Right atrium auricular region (tissue), 2 donors: ENCODE measurements at regions not wholly inside any gene's neighbourhood (a gene's known extent, or its start where the extent isn't known, plus 50 kb on each side); places are given as distances from the start of the nearest gene placed in this dataset.

Source experiments
- DNase-seq: peaks from one replicate; pipeline ENCODE4 v3.0.0-alpha.2; 2019; ENCODE audit warnings: low spot score
- H3K27ac ChIP-seq, 2 donors: fragments of 200-600 bp; sonication (generic); 1 replicate in 1 of 2; 2 replicates in 1 of 2; pipeline ENCODE4 v1.5.1; 2016 to 2019
- H3K27me3 ChIP-seq, 2 donors: fragments of 200-600 bp; sonication (generic); one replicate each; pipeline versions ENCODE4 v1.5.1 to v1.6.0; 2017 to 2019
- H3K36me3 ChIP-seq: fragments of 200-600 bp; sonication (generic); one replicate; pipeline ENCODE4 v1.5.1; 2016
- H3K4me1 ChIP-seq, 2 donors: fragments of 200-600 bp; sonication (generic); one replicate each; pipeline versions ENCODE4 v1.5.1 to v1.6.0; 2017 to 2019
- H3K4me3 ChIP-seq, 2 donors: fragments of 200-600 bp; sonication (generic); 1 replicate in 1 of 2; 2 replicates in 1 of 2; pipeline ENCODE4 v1.5.1; 2017 to 2019; ENCODE audit warnings: mild to moderate bottlenecking in 1 of 2, moderate library complexity in 1 of 2
- H3K9me3 ChIP-seq, 2 donors: fragments of 200-600 bp; sonication (generic); one replicate each; pipeline ENCODE4 v1.5.1; 2019
- TF ChIP-seq, protein P1 (sequence below), 2 donors: fragments of 200-600 bp; sonication (generic); IDR thresholded peaks; one replicate each; pipeline ENCODE4 v1.5.1; 2019; ENCODE audit warnings: antibody characterized with exemption in 2 of 2

DNA sequence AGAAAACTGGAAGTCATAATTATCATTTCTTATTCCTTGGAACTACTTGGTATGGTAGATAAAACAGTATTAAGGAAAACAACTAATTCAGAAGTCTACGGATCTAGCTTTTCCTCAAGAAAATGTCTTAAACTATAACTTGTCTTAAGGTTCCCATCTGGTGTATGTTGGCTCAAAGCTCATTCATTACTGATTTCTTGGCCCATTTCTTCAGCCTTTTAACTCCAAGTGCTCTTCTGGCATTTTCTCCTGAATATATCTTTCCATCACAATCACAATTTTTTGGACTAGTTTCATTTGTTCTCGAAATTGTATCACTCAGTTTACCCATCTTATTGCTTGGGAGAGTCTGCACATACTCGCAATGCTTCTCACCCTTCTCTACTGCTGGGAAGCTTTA, 150.1 kb downstream of the C12orf50 start:
- TF ChIP-seq, protein P1, sequence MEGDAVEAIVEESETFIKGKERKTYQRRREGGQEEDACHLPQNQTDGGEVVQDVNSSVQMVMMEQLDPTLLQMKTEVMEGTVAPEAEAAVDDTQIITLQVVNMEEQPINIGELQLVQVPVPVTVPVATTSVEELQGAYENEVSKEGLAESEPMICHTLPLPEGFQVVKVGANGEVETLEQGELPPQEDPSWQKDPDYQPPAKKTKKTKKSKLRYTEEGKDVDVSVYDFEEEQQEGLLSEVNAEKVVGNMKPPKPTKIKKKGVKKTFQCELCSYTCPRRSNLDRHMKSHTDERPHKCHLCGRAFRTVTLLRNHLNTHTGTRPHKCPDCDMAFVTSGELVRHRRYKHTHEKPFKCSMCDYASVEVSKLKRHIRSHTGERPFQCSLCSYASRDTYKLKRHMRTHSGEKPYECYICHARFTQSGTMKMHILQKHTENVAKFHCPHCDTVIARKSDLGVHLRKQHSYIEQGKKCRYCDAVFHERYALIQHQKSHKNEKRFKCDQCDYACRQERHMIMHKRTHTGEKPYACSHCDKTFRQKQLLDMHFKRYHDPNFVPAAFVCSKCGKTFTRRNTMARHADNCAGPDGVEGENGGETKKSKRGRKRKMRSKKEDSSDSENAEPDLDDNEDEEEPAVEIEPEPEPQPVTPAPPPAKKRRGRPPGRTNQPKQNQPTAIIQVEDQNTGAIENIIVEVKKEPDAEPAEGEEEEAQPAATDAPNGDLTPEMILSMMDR (IDR thresholded peaks at IDR 0.05): no peak
- Histone ChIP-seq H3K9me3 (no peaks in the 10 kb centered on the region), H3K4me3 (no peak overlapping the region), H3K4me1 (no peaks in the 10 kb centered on the region), H3K27ac (no peak overlapping the region), H3K27me3 (no peaks in the 10 kb centered on the region), H3K36me3 (no peaks in the 10 kb centered on the region)
- no peak for DNase-seq

DNA sequence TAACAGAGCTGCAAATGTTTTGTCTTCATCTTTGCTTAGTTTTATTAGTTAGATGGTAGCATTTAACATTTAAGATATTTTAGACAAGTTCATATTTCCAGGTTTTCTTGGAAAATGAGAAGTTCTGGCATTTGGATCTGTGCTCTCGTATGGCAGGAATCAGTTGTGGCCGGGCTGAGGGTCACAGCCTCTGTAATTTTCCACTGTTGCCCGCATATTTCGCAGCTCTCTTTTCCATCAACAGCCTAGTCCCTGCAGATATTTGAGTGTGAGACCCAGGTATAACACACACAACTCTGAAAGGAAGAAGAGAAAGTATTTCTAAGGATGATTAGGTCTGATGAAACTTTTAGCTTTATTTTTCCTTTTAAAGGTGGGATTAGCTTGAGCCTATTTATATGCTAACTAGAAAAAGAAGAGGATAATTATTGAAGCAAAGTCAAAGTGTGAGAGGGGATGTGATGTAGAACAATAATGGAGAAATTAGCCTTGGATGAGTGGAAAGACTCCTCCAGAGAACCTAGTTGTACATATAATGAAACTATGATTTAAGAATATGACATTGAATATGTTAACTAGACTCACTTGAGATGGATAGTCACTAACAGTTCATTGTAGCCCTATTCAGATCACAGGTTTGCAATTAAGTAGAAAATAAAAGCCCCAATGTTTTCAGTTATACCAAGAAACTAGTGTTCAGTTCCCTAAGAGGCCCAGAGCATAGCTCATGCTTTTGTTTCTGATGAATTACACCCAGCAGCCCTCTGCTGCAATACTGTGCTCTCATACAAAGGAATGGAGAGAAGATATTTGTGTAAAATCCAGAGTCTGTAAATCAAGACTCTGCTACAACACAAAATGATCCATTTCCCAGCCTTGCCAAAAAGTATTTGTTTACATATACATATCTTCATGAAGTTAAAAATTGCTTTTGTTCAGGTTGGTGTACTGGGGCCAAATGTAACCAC, 158.4 kb downstream of the C12orf50 start:
- DNase-seq: no peak
- TF ChIP-seq, protein P1 (IDR thresholded peaks at IDR 0.05): no peak
- H3K27ac ChIP-seq: no peak overlapping the region
- no peaks in the 10 kb centered on the region for H3K4me1 ChIP-seq
- no peak overlapping the region for H3K4me3 ChIP-seq
- H3K27me3 ChIP-seq: no peaks in the 10 kb centered on the region
- H3K36me3 ChIP-seq: no peaks in the 10 kb centered on the region
- no peaks in the 10 kb centered on the region for H3K9me3 ChIP-seq

DNA sequence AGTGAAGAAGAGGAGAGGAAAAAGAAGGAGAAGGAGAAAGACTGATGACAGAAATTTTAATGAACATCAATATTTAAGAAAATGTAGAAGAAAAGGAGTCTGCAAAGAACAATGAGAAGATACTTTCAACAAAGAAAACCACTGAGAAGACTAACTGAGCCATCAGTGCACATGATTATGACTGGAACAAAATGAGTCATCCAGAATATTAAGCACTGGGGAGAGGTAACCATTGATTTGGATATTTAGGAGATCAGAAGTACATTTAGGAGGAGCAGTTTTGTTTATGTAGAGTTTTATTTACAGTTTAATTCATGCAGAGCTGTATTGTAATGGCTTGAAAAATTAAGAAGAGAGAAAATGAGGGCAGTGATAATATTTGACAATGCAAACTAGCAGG, 159.1 kb downstream of the C12orf50 start:
- Histone ChIP-seq H3K27me3 (no peaks in the 10 kb centered on the region), H3K4me3 (no peak overlapping the region), H3K27ac (no peak overlapping the region), H3K4me1 (no peaks in the 10 kb centered on the region), H3K36me3 (no peaks in the 10 kb centered on the region), H3K9me3 (no peaks in the 10 kb centered on the region)
- no peak for DNase-seq
- TF ChIP-seq, protein P1 (IDR thresholded peaks at IDR 0.05): no peak

DNA sequence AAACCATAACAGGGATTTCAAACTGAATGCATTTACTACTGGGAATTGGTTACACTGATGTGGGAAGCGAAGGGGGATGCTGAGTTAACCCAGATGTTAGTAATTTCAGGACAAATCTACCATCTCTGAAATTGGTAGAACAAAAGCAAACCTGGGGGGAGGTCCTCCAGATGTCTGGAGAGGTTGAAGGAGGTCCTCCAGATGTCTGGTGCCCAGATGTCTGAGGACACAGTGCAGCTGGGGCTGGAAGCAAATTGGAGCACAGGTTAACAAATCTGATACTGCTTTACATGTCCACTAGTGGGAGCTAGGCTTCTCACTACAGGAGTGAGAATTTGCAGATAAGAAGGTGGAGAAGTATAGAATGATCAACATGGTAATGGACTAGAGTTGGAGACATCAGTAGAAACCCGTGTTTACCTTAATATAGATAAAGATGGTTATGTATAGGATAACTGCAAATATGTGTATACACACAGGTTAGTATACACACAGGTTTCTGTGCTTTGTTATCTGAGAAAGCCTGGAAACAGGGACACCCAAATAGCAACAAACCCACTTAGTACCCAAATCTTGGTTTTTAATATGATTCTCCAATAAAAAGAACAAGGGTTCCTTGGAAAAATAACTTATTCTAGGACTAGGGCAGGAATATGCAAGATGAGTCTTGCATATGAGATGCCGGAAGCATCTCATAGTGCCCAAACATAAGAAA, 162.5 kb downstream of the C12orf50 start:
- Histone ChIP-seq H3K4me1 (no peaks in the 10 kb centered on the region), H3K27ac (no peak overlapping the region), H3K36me3 (no peaks in the 10 kb centered on the region), H3K9me3 (no peaks in the 10 kb centered on the region), H3K4me3 (no peak overlapping the region), H3K27me3 (no peaks in the 10 kb centered on the region)
- TF ChIP-seq, protein P1 (IDR thresholded peaks at IDR 0.05): no peak
- DNase-seq: no peak

DNA sequence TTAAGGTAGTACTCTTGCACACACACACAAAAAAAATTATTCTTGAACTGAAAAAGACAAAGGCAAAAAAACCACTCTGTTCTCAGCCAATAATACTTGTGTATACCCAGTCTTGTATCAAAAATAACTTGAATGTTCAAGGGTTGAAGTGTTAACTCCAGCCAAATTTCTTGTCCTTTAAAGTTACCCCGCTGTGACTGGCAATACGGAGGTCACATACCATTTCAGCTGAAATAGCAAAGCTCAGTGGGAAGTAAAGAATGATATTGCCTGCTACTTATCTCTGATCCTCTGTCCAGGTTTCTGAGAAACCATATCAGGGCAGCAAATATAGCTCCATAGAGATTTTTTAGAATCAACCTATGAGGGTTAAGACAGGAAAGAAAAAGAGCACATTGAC, 167.4 kb downstream of the C12orf50 start:
- no peak for DNase-seq
- H3K27me3 ChIP-seq: no peaks in the 10 kb centered on the region
- no peak overlapping the region for H3K27ac ChIP-seq
- TF ChIP-seq, protein P1 (IDR thresholded peaks at IDR 0.05): no peak
- no peaks in the 10 kb centered on the region for H3K4me1 ChIP-seq
- H3K9me3 ChIP-seq: no peaks in the 10 kb centered on the region
- no peaks in the 10 kb centered on the region for H3K36me3 ChIP-seq
- no peak overlapping the region for H3K4me3 ChIP-seq
